ENCODE measurements at regions not wholly inside any gene's neighbourhood (a gene's known extent, or its start where the extent isn't known, plus 50 kb on each side); places are given as distances from the start of the nearest gene placed in this dataset.

- ATAC-seq, result no peak
Observed at GRCh38 chr2:107242811-107243210, 356.8 kb upstream of the ST6GAL2 start.

GRCh38 chr2:107248932-107249331 lies 363.0 kb upstream of the ST6GAL2 start:
- ATAC-seq, result no peak

DNA sequence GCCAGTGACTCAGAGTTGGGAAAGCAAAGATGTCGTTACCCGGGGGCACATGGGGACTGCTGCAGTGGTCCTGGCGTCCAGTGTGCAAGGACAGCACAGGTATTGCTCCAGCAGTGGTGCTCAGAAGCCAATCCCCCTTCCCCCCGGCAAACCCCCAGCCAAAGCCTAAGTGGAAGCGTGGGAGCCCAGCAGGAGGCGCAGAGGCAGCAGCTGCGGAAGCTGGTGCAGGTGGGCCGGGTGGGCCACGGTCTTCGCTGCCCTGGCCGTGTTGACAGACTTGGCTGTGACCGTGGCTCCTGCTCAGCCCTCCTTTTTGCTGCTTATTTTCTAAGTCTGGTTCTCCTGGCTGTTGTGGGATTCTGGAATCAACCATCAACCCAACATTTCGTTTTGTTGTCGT lies 369.8 kb upstream of the ST6GAL2 start:
- ATAC-seq, result no peak

GRCh38 chr2:107258531-107259407 lies 372.8 kb upstream of the ST6GAL2 start:
- ATAC-seq, result no peak

GRCh38 chr2:107259408-107260195 lies 373.6 kb upstream of the ST6GAL2 start:
- ATAC-seq, result no peak

- no peak for ATAC-seq
Observed at GRCh38 chr2:107263628-107264027, 377.7 kb upstream of the ST6GAL2 start.

DNA sequence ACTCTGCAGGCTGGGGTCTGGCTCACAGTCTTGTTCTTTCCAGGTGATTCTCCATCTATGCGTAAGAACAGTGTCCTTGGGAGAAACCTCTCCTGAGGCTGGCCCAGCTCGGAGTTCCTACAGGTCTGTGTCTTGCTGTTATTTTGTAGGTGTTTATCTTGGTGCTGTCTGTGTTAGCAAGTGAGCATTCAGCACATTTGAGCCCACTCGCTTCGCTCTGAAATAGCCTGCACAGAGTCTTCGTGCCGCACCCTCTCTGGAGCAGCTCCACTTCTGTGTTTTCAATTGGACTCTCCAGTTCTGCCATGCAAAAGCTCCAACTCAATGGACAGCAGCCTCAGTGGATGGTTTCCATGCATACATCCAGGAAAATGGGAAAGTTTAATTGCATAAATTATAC lies 378.2 kb upstream of the ST6GAL2 start:
- no peak for ATAC-seq

DNA sequence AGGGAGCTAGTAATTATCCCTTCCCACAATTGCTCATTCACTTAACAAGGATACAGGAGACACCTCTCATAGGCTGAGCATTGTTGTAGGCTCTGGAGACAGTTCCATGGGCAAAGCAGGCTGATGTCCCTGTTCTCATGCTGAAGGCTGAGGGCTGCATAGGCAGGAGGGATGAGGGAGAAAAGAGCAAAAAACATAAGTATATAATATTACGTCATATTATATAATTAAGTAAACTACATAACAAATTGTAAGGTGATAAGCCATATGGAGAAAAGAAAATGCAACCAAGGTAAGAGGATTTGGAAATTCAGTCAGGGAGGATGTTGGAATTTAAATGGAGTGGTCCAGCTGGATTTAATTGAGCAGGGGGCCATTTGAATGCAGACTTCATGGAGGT lies 380.6 kb upstream of the ST6GAL2 start:
- no peak for ATAC-seq

DNA sequence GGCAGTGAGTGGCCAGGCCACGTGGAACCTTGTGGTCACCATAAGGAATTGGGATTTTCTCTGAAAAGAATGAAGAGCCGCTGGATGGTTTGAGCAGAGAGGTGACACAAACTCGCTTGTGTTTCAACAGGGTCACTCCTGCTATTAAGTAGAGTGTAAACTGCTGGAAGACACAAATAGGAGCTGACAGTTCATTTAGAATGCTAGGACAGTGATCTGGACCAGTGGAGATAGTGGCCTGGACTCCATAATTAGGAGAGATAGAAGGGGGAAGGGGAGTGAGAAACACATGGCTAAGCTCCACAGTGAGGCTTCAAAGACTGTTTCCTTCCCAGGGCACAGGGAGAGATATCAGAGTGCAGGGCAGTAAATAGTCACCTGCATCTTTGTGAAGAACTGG lies 381.1 kb upstream of the ST6GAL2 start:
- no peak for ATAC-seq

DNA sequence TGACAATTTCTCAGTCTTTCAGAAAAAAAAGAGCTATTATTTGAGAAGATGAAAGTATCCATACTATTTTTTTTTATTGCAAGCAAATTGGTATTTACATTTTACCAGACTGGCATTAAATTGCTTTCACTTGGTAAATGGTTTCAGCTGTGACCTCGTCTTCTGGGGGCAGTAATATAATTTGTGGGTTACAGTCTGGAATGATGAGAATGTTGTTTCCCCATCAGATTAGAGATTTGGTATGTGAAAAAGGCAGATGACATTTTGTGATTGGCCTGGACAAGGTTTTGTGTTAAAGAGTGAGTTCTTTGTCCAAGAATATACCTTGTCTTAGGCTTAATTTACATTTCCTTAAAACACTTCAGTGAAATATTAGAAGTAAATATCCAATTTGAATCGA lies 390.1 kb upstream of the ST6GAL2 start:
- no peak for ATAC-seq

- ATAC-seq, result no peak
Observed at GRCh38 chr2:107278672-107279071, 392.7 kb upstream of the ST6GAL2 start.

GRCh38 chr2:107281637-107282036 lies 395.7 kb upstream of the ST6GAL2 start:
- no peak for ATAC-seq

- ATAC-seq, result no peak
Observed at GRCh38 chr2:107282135-107282534, 396.2 kb upstream of the ST6GAL2 start.

DNA sequence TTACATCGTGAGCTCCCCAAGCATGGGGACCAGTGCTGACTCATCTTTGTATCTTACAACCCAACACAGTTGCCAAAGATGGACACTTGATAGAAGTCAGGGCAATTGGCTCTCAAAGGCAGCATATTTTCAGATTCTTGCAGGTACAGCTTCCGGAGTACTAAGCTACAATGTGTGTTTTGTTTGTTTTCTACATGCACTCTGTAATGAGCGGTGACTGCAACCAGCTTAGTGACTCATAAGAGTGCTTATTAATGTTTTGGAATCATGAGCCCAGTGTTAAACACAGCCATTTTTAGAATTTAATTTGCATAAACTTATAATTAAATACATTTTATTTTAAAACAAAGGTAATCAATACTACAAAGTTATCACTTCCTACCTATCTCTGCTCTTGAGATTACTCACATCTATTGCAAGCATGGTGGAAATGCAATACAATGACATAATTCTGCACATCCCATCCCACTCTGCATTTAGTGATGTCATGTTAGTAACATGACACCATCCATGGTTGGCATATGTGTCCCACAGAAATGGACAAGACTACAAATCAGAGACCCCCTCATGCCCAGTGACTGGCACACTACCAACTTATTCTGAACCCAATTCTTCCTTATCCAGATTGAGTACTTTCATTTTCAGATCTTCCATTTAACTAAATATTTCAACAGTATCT lies 399.8 kb upstream of the ST6GAL2 start:
- ATAC-seq, result peak; percentile 62

GRCh38 chr2:107290041-107290440 lies 404.1 kb upstream of the ST6GAL2 start:
- no peak for ATAC-seq

DNA sequence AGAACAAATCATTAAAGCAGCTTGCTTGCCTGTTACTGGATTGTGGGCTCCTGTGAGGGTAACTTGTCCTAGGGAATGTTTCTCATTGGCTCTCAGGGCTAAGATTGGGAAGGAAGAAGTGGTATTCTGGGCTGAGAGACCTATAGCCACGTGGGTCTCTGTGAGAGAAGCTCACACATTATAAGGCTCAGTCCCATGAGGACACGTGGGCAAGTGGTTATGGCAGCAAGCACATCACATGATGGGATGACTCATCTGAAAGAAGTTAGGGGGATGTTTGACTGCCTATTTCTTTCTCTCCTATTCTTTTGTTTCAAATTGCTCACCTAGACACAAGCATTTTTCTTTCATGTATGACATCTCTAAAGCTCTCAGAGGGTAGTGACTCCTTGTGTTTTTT lies 418.0 kb upstream of the ST6GAL2 start:
- no peak for ATAC-seq

GRCh38 chr2:107305966-107306365 lies 420.0 kb upstream of the ST6GAL2 start:
- no peak for ATAC-seq

- no peak for ATAC-seq
Observed at GRCh38 chr2:107306881-107307280, 420.9 kb upstream of the ST6GAL2 start.

DNA sequence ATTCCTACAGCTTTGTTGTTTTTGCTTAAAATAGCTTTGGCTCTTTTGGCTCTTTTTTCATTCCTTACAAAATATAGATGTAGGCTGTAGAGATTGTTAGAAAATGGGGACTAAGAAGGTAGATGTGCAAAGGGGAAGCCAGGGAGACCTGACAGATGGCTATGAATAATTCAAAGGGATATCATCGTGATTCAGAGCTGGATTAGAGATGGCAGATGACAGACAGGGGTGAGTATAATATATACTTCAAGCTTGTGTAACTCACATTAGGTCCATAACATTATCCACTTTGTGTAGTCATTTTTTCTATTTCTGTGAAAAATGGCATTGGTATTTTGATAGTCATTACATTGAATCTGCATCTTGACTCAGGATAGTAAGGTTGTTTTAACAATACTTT lies 422.9 kb upstream of the ST6GAL2 start:
- no peak for ATAC-seq

DNA sequence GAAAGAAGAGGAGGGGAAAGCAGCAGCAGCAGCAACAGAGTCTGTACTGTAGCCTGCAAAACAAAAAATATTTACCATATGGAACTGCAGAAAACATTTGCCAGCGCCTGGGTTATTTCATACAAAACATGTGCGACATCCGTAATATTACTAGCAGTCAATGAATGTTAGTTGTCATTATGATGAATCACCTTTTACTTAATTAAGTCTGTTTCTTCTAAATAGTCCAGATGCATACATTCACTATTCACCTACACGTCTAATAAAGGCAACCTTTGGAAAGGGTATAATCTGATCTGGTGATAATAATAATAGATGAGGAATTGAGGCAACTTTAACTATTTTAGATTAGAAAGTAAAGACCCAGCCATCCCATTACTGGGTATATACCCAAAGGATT lies 426.3 kb upstream of the ST6GAL2 start:
- no peak for ATAC-seq

- peak; percentile 55 for ATAC-seq
Observed at GRCh38 chr2:107313316-107313715, 427.3 kb upstream of the ST6GAL2 start.

GRCh38 chr2:107320881-107321280 lies 434.9 kb upstream of the ST6GAL2 start:
- no peak for ATAC-seq

GRCh38 chr2:107322416-107322815 lies 436.4 kb upstream of the ST6GAL2 start:
- no peak for ATAC-seq
